Dermis microvascular lymphatic vessel endothelial cell (primary cell): ENCODE measurements at regions not wholly inside any gene's neighbourhood (a gene's known extent, or its start where the extent isn't known, plus 50 kb on each side); places are given as distances from the start of the nearest gene placed in this dataset.
"Not testable (repeated sequence)": the region's sequence is repeated elsewhere in the genome, so short reads cannot be mapped to it uniquely, and the experiment has no call there.

Experiments
- DNase-seq, 2 donors: peaks; one replicate each; pipeline versions ENCODE4 v3.0.0 to v3.0.0-alpha.2; 2010; ENCODE audit warnings: low read depth in 2 of 2

DNA sequence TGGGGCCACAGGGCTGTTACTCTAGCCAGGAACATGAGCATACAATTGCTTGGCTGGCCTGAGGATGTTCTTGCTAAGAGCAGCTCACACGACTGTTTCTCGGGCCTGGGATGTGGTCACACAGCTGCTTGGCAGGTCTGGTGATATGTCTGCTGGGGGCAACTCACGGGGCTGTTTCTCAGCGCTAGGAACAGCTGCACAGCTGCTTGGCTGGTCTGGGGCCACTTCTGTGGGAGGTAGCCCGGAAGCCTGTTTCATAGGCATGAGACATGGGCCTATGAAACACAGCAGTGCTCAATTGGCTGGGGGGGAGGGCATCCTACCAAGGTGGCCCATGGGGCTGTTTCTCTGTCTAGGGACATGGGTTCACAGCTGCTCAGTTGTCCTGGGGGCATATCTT is 73.4 kb upstream of the DDHD1 start:
- DNase-seq = no peak

DNA sequence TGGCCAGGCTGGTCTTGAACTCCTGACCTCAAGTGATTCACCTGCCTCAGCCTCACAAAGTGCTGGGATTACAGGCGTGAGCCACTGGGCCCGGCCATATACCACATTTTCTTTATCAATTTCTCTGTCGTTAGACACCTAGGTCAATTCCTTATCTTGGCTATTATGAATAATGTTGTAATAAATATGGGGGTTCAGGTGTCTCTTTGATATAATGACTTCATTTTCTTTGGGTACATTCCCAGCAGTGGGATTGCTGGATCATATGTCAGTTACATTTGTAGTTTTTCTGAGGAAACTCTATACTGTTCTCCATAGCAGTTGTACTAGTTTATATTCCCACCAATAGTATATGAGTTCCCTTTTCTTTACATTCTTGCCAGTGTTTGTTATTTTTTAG is 67.8 kb upstream of the DDHD1 start:
- DNase-seq = no peak

GRCh38 chr14:53218161-53218560 is 65.0 kb upstream of the DDHD1 start:
- no peak for DNase-seq

DNA sequence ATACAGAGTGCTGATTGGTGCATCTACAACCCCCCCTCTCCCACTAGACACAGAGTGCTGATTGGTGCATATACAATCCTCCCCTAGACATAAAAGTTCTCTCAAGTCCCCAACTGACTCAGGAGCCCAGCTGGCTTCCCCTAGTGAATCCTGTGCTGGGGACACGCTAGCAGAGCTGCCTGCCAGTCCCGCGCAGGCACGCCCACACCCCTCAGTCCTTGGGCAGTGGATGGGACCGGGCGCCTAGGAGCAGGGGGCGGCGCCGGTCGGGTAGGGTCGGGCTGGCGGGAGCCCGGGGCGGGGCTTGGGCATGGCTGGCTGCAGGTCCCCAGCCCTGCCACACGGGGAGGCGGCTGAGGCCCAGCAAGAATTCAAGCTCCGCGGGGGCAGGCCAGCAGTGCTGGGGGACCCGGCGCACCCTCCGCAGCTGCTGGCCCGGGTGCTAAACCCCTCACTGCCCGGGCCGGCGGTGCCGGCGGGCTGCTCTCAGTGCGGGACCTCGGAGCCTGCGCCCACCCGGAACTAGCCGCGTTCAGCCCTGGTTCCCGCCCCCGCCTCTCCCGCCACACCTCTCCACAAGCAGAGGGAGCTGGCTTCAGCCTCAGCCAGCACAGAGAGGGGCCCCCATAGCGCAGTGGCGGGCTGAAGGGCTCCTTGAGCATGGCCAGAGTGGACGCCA is 64.3 kb upstream of the DDHD1 start:
- peak; percentile 35 to 68 for DNase-seq

DNA sequence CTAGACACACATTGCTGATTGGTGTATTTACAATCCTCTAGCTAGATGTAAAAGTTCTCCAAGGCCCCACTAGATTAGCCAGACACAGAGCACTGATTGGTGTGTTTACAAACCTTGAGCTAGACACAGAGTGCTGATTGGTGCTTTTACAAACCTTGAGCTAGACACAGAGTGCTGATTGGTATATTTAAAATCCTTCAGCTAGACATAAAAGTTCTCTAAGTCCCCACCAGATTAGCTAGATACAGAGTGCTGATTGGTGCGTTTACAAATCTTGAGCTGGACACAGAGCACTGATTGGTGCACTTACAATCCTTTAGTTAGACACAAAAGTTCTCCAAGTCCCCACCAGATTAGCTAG is 63.8 kb upstream of the DDHD1 start:
- not testable (repeated sequence) for DNase-seq

DNA sequence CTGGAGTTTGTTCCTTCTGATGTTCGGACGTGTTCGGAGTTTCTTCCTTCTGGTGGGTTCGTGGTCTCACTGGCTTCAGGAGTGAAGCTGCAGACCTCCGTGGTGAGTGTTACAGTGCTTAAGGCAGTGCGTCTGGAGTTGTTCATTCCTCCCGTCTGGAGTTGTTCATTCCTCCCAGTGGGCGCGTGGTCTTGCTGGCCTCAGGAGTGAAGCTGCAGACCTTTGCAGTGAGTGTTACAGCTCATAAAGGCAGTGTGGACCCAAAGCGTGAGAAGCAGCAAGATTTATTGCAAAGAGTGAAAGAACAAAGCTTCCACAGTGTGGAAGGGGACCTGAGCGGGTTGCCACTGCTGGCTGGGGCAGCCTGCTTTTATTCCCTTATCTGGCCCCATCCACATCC is 63.4 kb upstream of the DDHD1 start:
- DNase-seq = not testable (repeated sequence)

- no peak for DNase-seq
These were observed 62.0 kb upstream of the DDHD1 start for GRCh38 chr14:53215101-53215500.

- DNase-seq = no peak
These were observed 61.3 kb upstream of the DDHD1 start for GRCh38 chr14:53214384-53214783.

GRCh38 chr14:53213761-53214160 is 60.6 kb upstream of the DDHD1 start:
- no peak for DNase-seq

DNA sequence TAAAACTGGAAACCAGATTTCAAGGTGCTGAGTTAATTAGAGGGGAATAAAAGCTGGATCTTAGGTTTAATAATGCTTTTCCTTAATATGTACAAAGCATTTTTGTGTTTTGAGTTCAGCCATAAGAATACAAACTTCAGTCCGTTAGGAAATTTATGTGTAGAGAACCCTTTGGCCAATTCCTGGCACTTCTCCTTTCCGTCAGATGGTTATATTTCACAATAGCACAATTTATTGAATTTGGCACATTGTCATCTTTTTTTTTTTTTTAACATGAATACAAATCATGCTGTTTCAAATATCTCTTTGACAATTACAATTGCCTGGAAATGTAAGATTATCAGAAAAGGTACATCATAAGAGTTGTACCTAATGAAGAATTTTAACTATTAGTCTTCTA is 56.2 kb upstream of the DDHD1 start:
- DNase-seq = peak; percentile 59 to 67
